T-helper 2 cell treated with Interferon-gamma antibody and Interleukin-4, amounts not matched to agents 5 μg/mL and 100 μg/mL, for 36 hours (primary cell): ENCODE measurements at regions not wholly inside any gene's neighbourhood (a gene's known extent, or its start where the extent isn't known, plus 50 kb on each side); places are given as distances from the start of the nearest gene placed in this dataset.

Experiments used
- DNase-seq: peaks from one replicate; pipeline ENCODE4 v3.0.0; 2021; ENCODE audit warnings: low spot score
- H3K27ac Mint-ChIP-seq: one replicate; pipeline ENCODE4 v1.8.0; 2021; ENCODE audit warnings: mild to moderate bottlenecking, mixed read lengths
- H3K27me3 Mint-ChIP-seq: one replicate; pipeline ENCODE4 v1.8.0; 2021; ENCODE audit warnings: low read depth, mixed read lengths
- H3K36me3 Mint-ChIP-seq: one replicate; pipeline ENCODE4 v1.8.0; 2021; ENCODE audit warnings: low read depth, mixed read lengths
- H3K4me1 Mint-ChIP-seq: one replicate; pipeline ENCODE4 v1.8.0; 2021; ENCODE audit warnings: low read depth, mixed read lengths
- H3K4me3 Mint-ChIP-seq: one replicate; pipeline ENCODE4 v1.8.0; 2022; ENCODE audit warnings: mild to moderate bottlenecking, moderate library complexity, mixed read lengths
- H3K9me3 Mint-ChIP-seq: one replicate; pipeline ENCODE4 v1.8.0; 2021; ENCODE audit warnings: mixed read lengths

DNA sequence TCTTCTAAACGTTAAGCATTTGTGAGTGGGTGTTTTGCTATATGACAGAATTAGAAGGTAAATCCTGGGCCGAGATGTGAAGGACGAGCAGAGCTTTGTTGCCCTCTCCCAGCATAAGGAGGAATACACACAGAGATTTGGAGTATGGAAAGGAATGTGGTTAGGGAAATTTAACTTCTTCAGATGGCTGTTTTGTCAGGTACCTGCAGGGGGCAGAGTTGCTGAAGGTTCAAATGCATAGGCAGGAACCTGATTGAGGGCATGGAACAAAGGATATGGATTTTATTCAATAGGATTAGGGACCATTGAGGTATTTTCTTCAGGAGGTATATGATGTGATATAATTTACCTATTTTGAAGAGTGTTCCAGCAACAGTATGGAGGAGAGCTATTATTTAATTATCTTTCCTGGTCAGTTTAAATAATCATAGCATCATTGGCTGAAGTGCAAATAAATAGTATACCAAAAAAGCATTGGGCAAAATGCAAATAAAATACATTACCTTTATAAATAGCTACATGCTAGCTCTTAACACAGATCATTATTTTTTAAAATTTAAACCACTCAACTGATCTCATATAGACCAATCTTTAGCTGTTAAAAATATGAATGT, 143.6 kb downstream of the SLIT2 start:
- H3K27me3 Mint-ChIP-seq, result no peaks in the 10 kb centered on the region
- H3K4me3 Mint-ChIP-seq, result no peak overlapping the region
- no peaks in the 10 kb centered on the region for H3K9me3 Mint-ChIP-seq
- H3K4me1 Mint-ChIP-seq, result no peaks in the 10 kb centered on the region
- H3K27ac Mint-ChIP-seq, result no peak overlapping the region
- no peak for DNase-seq
- no peaks in the 10 kb centered on the region for H3K36me3 Mint-ChIP-seq

DNA sequence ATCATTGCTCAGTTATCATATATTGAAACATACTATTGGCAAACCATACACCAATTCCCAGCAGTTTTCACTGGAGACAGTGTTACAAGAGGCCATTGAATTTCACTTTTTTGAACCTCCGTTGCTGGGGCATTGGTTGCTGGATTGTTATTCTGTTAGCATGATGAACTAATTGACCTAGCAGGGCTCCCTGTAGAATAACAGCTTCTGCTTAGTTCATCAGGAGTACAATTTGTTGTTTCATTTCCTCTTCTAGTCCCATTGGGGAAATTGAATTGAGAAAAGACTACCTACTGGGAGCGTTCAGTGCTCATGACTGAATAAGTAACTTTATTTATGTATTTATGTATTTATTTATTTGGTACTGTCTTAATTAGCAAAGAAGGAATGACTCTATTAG, 151.6 kb downstream of the SLIT2 start:
- DNase-seq, result no peak
- Mint-ChIP-seq H3K27me3 (no peaks in the 10 kb centered on the region), H3K4me3 (no peak overlapping the region), H3K36me3 (no peaks in the 10 kb centered on the region), H3K9me3 (no peaks in the 10 kb centered on the region), H3K27ac (no peak overlapping the region), H3K4me1 (no peaks in the 10 kb centered on the region)

DNA sequence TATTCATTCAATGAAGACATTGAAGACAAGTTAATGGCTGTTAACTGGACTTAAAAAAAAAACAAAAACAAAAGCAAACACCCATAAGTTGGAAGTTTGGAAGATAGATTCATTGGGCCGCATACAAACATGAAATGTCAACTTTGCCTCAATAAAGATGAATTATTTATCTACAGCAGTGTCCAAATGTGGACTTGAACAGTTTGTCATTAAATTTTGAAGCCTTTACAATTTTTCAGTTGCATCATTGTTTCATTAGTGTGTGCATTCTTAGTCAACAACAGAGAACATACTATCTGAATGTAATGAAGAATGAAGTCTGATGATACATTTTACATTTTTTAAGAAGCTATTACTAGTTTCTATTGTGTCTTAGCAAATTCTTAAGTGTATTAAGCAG, 152.1 kb downstream of the SLIT2 start:
- H3K9me3 Mint-ChIP-seq, result no peaks in the 10 kb centered on the region
- no peak overlapping the region for H3K4me3 Mint-ChIP-seq
- no peaks in the 10 kb centered on the region for H3K36me3 Mint-ChIP-seq
- no peak overlapping the region for H3K27ac Mint-ChIP-seq
- no peaks in the 10 kb centered on the region for H3K27me3 Mint-ChIP-seq
- no peak for DNase-seq
- no peaks in the 10 kb centered on the region for H3K4me1 Mint-ChIP-seq

GRCh38 chr4:20408611-20409010, 156.9 kb downstream of the SLIT2 start:
- peaks cover 2% of the 10 kb centered on the region for H3K27me3 Mint-ChIP-seq

DNA sequence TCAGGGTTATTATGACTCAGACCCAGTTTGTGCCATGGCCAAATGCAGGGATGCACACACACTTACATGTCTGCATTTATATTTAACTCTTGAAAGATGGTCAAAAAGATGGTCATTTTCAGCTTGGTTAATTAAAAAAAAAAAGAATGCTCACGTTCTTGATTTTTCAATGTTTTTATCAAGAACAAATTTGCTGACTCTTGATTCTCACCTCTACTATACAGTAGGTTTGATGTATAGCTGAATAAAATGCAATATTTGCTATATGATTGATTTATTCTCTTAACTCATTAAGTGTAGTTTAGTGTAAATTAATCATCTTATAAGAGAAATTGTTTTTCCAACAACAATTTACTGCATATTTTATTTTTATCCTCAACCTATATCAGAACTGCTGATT, 160.4 kb downstream of the SLIT2 start:
- peaks cover 2% of the 10 kb centered on the region for H3K27me3 Mint-ChIP-seq
- H3K27ac Mint-ChIP-seq, result no peak overlapping the region
- no peak for DNase-seq
- no peaks in the 10 kb centered on the region for H3K36me3 Mint-ChIP-seq
- H3K4me1 Mint-ChIP-seq, result no peaks in the 10 kb centered on the region
- H3K9me3 Mint-ChIP-seq, result no peaks in the 10 kb centered on the region
- H3K4me3 Mint-ChIP-seq, result no peak overlapping the region

More at GRCh38 chr4:20408611-20409010, 156.9 kb downstream of the SLIT2 start:
- Mint-ChIP-seq H3K4me3 (no peak overlapping the region), H3K4me1 (no peaks in the 10 kb centered on the region), H3K9me3 (no peaks in the 10 kb centered on the region), H3K36me3 (no peaks in the 10 kb centered on the region), H3K27ac (no peak overlapping the region)
- DNase-seq, result no peak

DNA sequence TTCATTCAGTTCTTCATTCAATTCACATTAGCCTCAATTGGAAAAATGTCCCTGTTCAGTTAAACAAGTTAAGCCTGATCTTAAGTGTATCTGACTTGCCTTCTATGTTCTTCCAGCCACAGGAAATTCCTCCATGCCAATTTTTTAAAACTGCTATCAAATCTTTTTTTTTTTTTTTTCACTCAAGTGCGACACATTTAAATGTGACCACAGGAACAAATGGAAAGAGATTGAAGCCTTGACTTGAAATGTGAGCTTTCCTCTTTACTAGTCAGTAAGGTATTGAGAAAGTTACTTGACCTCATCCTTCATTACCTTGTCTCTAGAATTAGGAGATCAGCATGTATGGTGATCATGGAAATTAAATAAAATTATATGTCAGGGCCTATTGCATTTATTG, 165.1 kb downstream of the SLIT2 start:
- H3K4me3 Mint-ChIP-seq, result no peak overlapping the region
- H3K36me3 Mint-ChIP-seq, result no peaks in the 10 kb centered on the region
- H3K27ac Mint-ChIP-seq, result no peak overlapping the region
- peaks cover 7% of the 10 kb centered on the region for H3K4me1 Mint-ChIP-seq
- H3K27me3 Mint-ChIP-seq, result no peaks in the 10 kb centered on the region
- no peaks in the 10 kb centered on the region for H3K9me3 Mint-ChIP-seq
- no peak for DNase-seq

DNA sequence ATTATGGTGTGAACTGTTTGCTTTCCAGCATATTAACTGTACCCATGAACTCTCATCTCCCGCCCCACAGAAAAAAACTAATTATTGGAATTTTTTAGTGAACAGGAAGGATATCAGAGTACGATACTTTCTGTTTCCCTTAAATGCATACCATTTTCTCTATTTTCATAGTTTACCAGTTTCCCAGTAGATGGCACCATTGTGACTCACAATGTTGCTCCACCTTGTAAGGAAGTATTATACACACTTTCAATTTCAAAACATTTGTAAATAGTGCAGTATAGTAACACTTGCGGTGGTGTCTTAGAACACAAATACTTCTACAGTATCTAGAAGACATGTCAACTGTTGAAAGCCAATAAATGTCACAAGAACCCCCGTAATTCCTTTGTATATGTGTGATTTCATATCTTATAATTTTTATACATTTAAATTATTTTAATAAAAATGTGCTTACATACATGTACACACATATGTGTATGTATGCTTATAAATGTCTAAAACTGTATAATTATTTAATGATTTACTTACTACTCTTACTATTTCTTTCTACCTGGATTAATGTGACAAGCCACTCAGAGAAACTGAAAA, 167.3 kb downstream of the SLIT2 start:
- H3K27ac Mint-ChIP-seq, result peak overlapping the region; percentile 37
- no peaks in the 10 kb centered on the region for H3K9me3 Mint-ChIP-seq
- H3K36me3 Mint-ChIP-seq, result no peaks in the 10 kb centered on the region
- no peak for DNase-seq
- H3K4me3 Mint-ChIP-seq, result peak overlapping the region; percentile 68
- peaks cover 2% of the 10 kb centered on the region for H3K27me3 Mint-ChIP-seq
- H3K4me1 Mint-ChIP-seq, result peaks cover 7% of the 10 kb centered on the region

DNA sequence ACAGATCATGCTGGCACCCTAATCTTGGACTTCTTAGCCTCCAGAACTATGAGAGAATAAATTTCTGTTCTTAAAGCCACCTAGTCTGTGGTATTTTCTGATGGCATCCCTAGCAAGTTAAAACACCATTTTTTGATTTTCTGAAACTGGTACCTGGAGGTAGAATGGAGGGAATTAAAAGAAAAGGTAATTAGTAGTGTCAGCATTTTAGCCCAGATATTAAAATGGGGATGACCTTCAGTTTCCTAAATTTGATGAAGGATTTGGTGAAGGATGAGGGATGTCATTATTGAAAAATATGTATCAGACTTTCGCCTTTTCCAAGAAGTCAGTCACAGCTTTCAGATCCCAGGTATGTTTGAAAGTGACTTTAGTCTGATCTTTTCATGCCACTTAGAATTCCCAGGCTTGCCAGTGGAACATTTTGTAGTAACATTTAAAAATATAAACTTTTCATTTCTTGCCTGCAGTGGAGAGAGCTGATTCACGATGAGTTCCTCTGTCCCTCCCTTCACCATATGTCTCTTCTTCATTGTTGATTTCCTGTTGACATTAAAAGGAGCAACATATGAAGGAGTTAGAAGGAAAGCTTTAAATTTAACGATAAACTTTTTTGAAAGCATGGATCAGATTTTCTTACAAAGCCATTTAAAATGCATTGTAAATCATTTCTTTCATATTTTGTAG, 169.4 kb downstream of the SLIT2 start:
- no peak for DNase-seq
- no peaks in the 10 kb centered on the region for H3K9me3 Mint-ChIP-seq
- peaks cover 2% of the 10 kb centered on the region for H3K27me3 Mint-ChIP-seq
- H3K4me1 Mint-ChIP-seq, result peaks cover 7% of the 10 kb centered on the region
- H3K36me3 Mint-ChIP-seq, result no peaks in the 10 kb centered on the region
- no peak overlapping the region for H3K4me3 Mint-ChIP-seq
- no peak overlapping the region for H3K27ac Mint-ChIP-seq

DNA sequence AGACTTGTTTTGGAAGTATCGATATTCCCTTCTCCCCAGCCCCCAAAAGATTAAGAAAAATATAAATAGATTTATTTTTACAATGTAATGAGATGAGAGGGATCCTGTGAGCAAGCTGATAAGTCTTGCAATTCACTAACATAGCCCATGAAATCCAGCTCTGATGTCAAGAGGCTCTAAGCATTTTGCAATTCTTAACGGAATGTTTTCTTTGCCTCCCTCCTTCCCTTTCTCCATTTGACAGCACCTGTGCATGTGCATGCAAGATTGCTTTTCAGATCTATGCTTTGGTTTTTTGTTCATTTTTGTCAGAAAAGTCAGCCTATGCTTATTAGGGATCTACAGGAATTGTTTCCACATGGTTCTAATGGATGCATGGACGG, 169.9 kb downstream of the SLIT2 start:
- H3K27me3 Mint-ChIP-seq, result peaks cover 2% of the 10 kb centered on the region
- no peak overlapping the region for H3K4me3 Mint-ChIP-seq
- H3K36me3 Mint-ChIP-seq, result no peaks in the 10 kb centered on the region
- DNase-seq, result no peak
- H3K27ac Mint-ChIP-seq, result no peak overlapping the region
- peaks cover 7% of the 10 kb centered on the region for H3K4me1 Mint-ChIP-seq
- H3K9me3 Mint-ChIP-seq, result no peaks in the 10 kb centered on the region

GRCh38 chr4:20422398-20422797, 170.7 kb downstream of the SLIT2 start:
- no peaks in the 10 kb centered on the region for H3K9me3 Mint-ChIP-seq
- H3K4me3 Mint-ChIP-seq, result no peak overlapping the region
- H3K36me3 Mint-ChIP-seq, result no peaks in the 10 kb centered on the region
- H3K4me1 Mint-ChIP-seq, result peaks cover 7% of the 10 kb centered on the region
- DNase-seq, result peak; percentile 13
- H3K27ac Mint-ChIP-seq, result no peak overlapping the region
- H3K27me3 Mint-ChIP-seq, result peaks cover 2% of the 10 kb centered on the region

- H3K4me3 Mint-ChIP-seq, result no peak overlapping the region
- H3K36me3 Mint-ChIP-seq, result no peaks in the 10 kb centered on the region
- DNase-seq, result no peak
- H3K27ac Mint-ChIP-seq, result no peak overlapping the region
- peaks cover 7% of the 10 kb centered on the region for H3K4me1 Mint-ChIP-seq
- no peaks in the 10 kb centered on the region for H3K9me3 Mint-ChIP-seq
- peaks cover 2% of the 10 kb centered on the region for H3K27me3 Mint-ChIP-seq
These were observed 171.7 kb downstream of the SLIT2 start for GRCh38 chr4:20423420-20423819.

- Mint-ChIP-seq H3K9me3 (no peaks in the 10 kb centered on the region), H3K36me3 (no peaks in the 10 kb centered on the region), H3K27ac (no peak overlapping the region), H3K27me3 (peaks cover 2% of the 10 kb centered on the region), H3K4me1 (no peaks in the 10 kb centered on the region), H3K4me3 (no peak overlapping the region)
- no peak for DNase-seq
These were observed 174.3 kb downstream of the SLIT2 start for GRCh38 chr4:20426028-20426427.

DNA sequence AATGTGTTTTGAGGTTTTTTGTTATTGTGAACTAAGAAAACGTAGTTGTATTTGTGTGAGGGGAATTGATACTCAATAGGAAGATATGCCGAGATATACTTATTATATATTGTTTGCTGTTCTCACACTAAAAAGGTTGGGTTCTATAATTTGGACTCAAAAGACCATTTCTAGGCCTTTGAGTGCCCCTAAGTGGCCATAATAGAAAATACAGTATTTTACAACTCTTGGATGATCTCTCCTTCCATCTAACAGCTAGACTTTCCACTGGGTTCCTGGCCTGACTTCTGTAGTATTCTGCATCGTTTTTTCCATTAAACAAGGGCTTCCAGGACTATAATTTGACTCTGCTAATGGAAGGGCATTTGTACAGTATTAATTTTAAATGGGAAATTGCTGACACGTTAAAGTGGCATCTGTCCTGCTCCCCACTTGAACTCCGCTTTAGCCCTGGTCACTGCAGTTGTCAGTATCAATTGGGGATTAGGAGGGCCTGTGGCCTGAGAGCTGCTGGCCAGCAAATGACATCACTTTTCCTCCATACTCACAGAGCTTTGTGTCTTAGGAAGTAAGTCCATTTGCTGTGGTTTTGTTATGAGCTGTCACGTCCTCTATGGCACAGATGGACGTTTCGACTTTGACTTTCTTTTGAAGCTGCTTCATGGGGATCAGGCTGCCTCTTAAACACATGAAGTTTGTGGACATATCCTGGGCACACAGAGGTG, 176.9 kb downstream of the SLIT2 start:
- Mint-ChIP-seq H3K27ac (no peak overlapping the region), H3K27me3 (no peaks in the 10 kb centered on the region), H3K9me3 (no peaks in the 10 kb centered on the region), H3K4me1 (no peaks in the 10 kb centered on the region), H3K36me3 (no peaks in the 10 kb centered on the region), H3K4me3 (no peak overlapping the region)
- DNase-seq, result no peak

DNA sequence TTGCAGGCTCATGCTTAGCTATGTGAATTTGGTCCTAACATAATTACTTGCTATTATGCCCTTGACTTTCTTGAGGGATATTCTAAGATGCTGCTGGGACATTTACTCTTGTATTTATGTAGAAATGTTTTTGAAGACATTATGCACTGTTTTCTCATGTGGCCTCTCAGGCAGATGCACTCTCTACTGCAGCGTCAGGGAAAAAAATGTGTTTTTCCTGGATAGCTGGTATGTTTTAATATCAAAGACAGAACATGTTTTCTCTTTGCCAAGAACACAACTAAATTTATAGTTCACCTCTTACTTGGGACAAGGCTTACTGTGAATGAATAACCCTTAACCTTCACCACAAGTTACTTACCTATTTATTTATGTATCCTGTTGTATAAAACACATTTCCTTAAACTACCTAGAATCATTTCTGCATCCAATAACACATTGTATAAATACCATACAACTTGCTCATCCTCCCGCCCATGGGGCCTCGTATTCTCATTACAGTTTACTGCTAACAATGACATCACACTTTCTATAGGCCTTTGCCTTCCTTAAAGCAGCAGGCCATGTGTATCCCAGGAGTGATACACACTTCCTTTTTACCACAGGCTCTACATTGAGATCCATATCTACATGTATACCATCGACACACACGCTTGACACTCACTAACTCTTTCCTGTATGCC, 178.7 kb downstream of the SLIT2 start:
- no peaks in the 10 kb centered on the region for H3K9me3 Mint-ChIP-seq
- DNase-seq, result no peak
- no peaks in the 10 kb centered on the region for H3K4me1 Mint-ChIP-seq
- H3K27ac Mint-ChIP-seq, result no peak overlapping the region
- H3K4me3 Mint-ChIP-seq, result no peak overlapping the region
- no peaks in the 10 kb centered on the region for H3K27me3 Mint-ChIP-seq
- no peaks in the 10 kb centered on the region for H3K36me3 Mint-ChIP-seq
